Epithelial cell of proximal tubule (primary cell): ENCODE measurements at regions not wholly inside any gene's neighbourhood (a gene's known extent, or its start where the extent isn't known, plus 50 kb on each side); places are given as distances from the start of the nearest gene placed in this dataset.

Experiments used
- DNase-seq: peaks from one replicate; pipeline ENCODE4 v3.0.0-alpha.2; 2011; ENCODE audit warnings: low read depth
- H3K4me3 ChIP-seq: 2 replicates; pipeline ENCODE4 v1.5.1; 2011; ENCODE audit warnings: low read depth, mild to moderate bottlenecking, low read length
- TF ChIP-seq, protein P1 (sequence below): conservative IDR thresholded peaks from 2 replicates; pipeline ENCODE4 v1.5.1; 2012; ENCODE audit warnings: low read depth, mild to moderate bottlenecking, low read length

DNA sequence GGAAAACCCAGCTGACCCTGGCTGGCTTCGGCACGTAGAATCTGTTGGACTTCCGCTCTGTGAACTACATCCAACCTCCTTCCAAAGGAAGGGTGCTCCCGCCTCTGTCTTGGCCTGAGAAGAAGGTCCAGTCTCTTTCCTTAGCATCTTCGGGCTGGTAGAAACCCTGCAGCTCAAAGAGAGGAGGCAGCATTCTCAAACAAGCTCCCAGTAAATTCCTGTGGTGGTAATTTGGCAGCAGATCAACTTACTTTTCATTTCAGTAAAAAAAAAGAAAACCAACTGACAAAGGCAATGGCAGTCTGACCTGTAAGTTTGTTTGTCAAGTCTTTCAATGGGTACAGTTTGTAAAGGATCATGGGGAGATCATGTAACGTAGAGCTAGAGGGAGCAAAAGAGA lies 176.7 kb downstream of the MED10 start:
- no peak for DNase-seq
- no peak overlapping the region for H3K4me3 ChIP-seq
- TF ChIP-seq, protein P1, sequence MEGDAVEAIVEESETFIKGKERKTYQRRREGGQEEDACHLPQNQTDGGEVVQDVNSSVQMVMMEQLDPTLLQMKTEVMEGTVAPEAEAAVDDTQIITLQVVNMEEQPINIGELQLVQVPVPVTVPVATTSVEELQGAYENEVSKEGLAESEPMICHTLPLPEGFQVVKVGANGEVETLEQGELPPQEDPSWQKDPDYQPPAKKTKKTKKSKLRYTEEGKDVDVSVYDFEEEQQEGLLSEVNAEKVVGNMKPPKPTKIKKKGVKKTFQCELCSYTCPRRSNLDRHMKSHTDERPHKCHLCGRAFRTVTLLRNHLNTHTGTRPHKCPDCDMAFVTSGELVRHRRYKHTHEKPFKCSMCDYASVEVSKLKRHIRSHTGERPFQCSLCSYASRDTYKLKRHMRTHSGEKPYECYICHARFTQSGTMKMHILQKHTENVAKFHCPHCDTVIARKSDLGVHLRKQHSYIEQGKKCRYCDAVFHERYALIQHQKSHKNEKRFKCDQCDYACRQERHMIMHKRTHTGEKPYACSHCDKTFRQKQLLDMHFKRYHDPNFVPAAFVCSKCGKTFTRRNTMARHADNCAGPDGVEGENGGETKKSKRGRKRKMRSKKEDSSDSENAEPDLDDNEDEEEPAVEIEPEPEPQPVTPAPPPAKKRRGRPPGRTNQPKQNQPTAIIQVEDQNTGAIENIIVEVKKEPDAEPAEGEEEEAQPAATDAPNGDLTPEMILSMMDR = no peak

DNA sequence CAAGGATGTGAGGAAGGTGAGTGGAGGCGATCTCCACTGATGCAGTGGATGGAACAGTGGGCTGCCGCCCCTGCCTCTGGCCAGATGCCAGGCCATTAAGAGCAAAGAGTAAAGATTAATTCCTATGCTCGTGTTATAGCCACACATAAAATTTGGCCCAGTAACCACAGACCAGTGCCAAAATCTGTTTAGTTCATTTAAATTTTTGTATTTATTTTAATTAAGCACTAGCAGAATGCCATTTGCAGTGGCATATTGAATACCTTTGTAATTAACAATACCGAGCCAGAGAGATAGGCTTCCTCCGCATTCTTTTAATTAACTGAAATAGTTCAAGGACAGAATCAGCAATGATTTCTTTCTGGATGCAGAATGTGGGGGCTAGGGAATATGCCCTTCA lies 179.8 kb downstream of the MED10 start:
- no peak overlapping the region for H3K4me3 ChIP-seq
- no peak for DNase-seq
- TF ChIP-seq, protein P1 = no peak

DNA sequence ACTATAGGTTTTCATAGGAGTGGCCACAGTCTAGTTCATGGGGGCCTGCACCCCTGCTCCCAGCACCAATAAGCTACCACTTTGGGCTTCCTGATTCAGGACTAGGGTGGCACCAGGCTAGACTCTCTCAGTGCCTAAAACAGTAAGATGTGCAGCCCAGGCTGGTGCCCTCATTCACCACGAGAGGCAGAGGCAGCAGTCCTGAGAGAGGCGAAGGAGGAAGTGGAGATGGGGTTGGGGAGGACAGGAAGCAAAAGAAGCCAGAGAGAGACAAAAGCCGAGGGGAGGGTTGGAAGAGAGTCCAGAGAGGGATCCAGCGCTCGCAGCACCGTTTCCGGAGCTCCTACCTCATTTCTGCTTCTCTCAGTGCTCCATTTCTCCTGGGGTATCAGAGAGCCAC lies 180.9 kb downstream of the MED10 start:
- no peak for DNase-seq
- no peak overlapping the region for H3K4me3 ChIP-seq
- TF ChIP-seq, protein P1 = no peak

DNA sequence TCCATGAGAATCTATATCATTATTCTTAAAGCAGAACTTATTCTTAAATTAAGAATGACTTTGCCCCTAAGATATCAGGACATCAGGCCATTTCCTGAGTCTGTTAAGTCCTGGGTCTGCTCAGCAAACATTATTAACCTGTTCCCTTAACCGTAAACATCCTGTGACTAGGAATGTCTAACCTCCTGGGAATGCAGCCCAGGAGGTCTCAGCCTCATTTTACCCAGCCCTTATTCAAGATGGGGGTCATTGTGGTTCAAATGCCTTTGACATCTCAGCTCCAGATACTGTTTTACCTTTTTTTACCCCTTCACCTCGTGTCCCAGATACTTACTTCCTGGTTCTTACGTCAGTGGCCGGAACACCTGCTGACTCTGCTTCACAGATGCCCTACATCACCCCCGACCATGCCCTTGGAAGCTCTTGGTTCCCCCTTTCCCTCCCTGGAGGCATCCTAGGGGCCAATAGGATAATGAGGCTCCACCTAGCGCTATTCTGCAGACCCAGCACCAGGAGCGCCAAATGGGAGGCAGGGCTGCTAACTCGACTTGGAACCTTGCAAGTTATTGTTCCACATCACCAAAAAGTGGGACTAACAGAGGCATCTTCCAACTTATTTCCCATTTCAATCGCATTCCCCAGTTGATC lies 182.5 kb downstream of the MED10 start:
- H3K4me3 ChIP-seq = no peak overlapping the region
- DNase-seq = no peak
- TF ChIP-seq, protein P1 = no peak

DNA sequence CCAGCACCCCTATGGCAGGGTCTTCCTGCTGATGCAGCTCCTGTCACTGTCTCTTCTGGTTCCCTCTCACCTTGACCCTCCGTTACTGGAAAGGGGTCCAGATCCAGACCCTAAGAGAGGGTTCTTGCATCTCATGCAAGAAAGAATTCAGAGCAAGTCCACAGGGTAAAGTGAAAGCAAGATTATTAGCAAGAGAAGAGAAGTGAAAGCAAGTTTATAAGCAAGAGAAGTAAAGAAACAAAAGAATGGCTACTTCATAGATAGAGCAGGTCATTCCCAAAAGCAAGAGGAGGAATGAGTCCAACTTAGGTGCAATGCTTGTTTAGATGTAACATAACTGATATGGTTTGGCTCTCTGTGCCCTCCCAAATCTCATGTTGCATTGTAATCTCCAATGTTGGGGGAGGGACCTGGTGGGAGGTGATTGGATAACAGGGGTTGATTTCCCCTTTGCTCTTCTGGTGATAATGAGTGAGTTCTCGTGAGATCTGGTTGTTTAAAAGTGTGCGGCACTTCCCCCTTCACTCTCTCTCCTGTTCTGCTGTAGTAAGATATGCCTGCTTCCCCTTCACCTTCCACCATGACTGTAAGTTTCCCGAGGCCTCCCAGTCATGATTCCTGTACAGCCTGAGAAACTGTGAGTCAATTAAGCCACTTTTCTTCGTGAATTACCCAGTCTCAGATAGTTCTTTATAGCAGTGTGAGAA lies 183.3 kb downstream of the MED10 start:
- no peak overlapping the region for H3K4me3 ChIP-seq
- no peak for DNase-seq
- TF ChIP-seq, protein P1 = no peak

DNA sequence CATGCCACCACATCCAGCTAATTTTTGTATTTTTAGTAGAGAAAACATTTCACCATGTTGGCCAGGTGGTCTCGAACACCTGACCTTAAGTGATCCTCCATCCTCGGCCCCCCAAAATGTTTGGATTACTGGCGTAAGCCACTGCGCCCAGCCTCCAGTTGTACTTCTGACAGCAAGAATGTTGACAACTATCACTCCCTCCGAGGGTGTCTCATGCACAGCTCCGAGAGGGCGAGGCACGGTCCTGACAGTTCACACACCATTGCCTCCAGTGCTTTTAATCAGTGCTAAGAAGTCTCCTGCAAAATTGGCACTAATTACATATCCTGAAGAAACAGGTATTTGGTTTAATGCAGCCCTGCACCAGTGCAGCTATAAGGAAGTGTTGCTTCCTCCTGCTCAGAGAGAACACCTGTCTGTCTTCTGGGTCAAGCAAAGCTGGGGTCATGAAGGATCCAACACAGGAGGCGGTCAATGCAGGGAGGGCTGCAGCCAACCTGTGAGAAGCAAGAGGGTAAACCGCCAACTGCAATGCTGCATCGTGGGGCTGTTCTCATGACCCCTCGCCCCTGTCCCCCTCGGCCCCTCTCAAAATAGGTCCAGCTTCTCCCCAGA lies 184.0 kb downstream of the MED10 start:
- TF ChIP-seq, protein P1 = no peak
- DNase-seq = no peak
- no peak overlapping the region for H3K4me3 ChIP-seq
